IPS-18a (cell line): ENCODE measurements at regions not wholly inside any gene's neighbourhood (a gene's known extent, or its start where the extent isn't known, plus 50 kb on each side); places are given as distances from the start of the nearest gene placed in this dataset.

Experiments used
- H3K27ac ChIP-seq: one replicate; pipeline ENCODE4 v1.5.1; 2013; ENCODE audit warnings: low read length
- H3K27me3 ChIP-seq: one replicate; pipeline ENCODE4 v1.6.1; 2013; ENCODE audit warnings: mild to moderate bottlenecking, low read length; ENCODE audit not compliant: control insufficient read depth, insufficient read depth
- H3K36me3 ChIP-seq: one replicate; pipeline ENCODE4 v1.6.1; 2013; ENCODE audit warnings: low read depth, low read length; ENCODE audit not compliant: control insufficient read depth
- H3K4me1 ChIP-seq: one replicate; pipeline ENCODE4 v1.6.1; 2013; ENCODE audit warnings: low read depth, low read length; ENCODE audit not compliant: control insufficient read depth
- H3K4me3 ChIP-seq: one replicate; pipeline ENCODE4 v1.5.1; 2013; ENCODE audit warnings: low read length
- H3K9ac ChIP-seq: one replicate; pipeline ENCODE4 v1.6.1; 2013; ENCODE audit warnings: mild to moderate bottlenecking, low read length, moderate library complexity
- H3K9me3 ChIP-seq: one replicate; pipeline ENCODE4 v1.6.1; 2013; ENCODE audit warnings: low read depth, low read length; ENCODE audit not compliant: control insufficient read depth

DNA sequence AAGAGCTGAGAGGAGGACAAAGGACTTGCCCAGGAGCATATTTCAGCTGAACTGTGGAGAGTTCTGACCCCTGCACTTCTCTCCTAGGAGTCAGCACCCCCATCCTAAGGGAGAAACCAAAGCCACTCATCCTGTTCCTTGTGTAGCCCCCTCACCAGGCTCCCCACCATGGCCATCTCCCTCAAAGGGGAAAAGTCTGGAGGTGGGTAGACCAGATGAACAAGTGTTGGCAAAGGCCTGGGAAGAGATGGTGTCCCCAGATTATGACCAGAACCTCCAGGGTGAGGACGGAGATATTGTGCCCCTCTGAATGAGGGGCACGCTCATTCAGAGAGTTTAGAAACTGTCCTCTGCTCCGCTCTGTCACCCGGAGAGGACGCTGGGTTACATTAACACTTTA is 880.0 kb downstream of the BRD1 start:
- H3K9me3 ChIP-seq, result no peaks in the 10 kb centered on the region
- no peak overlapping the region for H3K4me3 ChIP-seq
- H3K36me3 ChIP-seq, result no peaks in the 10 kb centered on the region
- no peak overlapping the region for H3K27ac ChIP-seq
- H3K27me3 ChIP-seq, result no peaks in the 10 kb centered on the region
- H3K4me1 ChIP-seq, result no peaks in the 10 kb centered on the region
- no peak overlapping the region for H3K9ac ChIP-seq

GRCh38 chr22:48945621-48946458 is 881.8 kb downstream of the BRD1 start:
- Histone ChIP-seq H3K4me3 (no peak overlapping the region), H3K9me3 (no peaks in the 10 kb centered on the region), H3K27me3 (no peaks in the 10 kb centered on the region), H3K9ac (no peak overlapping the region), H3K4me1 (no peaks in the 10 kb centered on the region), H3K27ac (no peak overlapping the region), H3K36me3 (no peaks in the 10 kb centered on the region)

DNA sequence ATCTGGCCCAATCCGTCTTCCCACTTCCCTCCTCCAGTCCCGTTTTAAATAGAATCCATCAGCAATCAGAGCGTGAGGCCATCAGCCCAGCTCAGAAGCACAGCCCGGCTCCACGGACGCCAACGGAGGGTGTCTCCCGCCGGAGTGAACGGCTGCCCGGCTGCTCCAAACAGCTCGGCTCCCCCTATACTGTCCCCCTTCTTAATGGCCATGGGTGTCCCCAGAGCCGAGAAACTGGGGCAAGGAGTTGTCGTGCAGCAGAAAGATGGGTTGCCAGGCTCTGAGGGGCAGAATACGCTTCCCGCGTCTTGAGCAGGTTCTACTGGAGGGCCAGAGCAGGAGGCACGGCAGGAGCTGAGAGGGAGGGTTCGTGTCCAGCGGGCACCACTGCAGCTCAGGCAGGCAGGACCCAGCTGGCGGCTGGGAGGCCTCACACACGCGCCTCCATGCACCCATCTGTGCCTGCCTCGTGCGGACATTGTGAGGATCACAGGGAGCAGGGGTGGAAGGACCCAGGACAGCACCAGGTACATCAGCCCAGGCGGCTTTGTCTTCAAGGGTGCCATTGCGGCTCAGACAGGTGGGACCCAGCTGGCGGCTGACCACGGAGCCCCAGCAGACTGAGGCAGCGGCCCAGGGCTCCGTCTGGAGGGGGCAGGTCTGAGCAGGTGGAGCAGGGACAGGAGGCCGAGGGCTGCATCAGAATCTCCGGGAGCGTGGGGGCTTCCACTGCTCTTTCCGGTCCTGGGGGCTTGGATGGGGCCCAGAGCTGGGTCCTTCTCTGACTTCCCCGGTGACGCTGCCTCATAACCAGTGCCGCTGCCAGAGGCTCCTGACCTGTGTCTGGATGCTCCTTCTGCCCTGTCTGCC is 882.7 kb downstream of the BRD1 start:
- Histone ChIP-seq H3K4me1 (no peaks in the 10 kb centered on the region), H3K9ac (no peak overlapping the region), H3K4me3 (no peak overlapping the region), H3K9me3 (no peaks in the 10 kb centered on the region), H3K27me3 (no peaks in the 10 kb centered on the region), H3K36me3 (no peaks in the 10 kb centered on the region), H3K27ac (no peak overlapping the region)

DNA sequence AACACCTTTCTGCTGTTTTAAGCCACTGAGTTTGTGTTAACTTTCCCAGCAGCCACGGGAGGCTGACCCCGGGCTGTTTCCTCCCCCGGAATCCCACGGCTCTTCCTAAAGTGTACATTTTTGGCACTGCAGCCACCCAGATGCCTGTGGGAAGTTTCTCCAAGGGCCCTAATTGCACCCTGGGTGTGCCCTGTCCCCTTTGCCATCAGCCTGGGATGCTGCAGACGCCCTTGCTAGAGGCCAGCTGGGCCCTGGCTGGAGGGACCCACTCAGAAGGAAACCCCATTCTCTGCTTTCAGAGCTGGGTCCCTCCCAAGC is 883.3 kb downstream of the BRD1 start:
- no peak overlapping the region for H3K27ac ChIP-seq
- H3K4me3 ChIP-seq, result no peak overlapping the region
- H3K27me3 ChIP-seq, result no peaks in the 10 kb centered on the region
- H3K9ac ChIP-seq, result no peak overlapping the region
- no peaks in the 10 kb centered on the region for H3K36me3 ChIP-seq
- H3K9me3 ChIP-seq, result no peaks in the 10 kb centered on the region
- H3K4me1 ChIP-seq, result no peaks in the 10 kb centered on the region

GRCh38 chr22:48943567-48944432 is 883.9 kb downstream of the BRD1 start:
- Histone ChIP-seq H3K27ac (no peak overlapping the region), H3K4me1 (no peaks in the 10 kb centered on the region), H3K36me3 (no peaks in the 10 kb centered on the region), H3K9ac (no peak overlapping the region), H3K27me3 (no peaks in the 10 kb centered on the region), H3K4me3 (no peak overlapping the region), H3K9me3 (no peaks in the 10 kb centered on the region)

- H3K9ac ChIP-seq, result no peak overlapping the region
- H3K4me1 ChIP-seq, result no peaks in the 10 kb centered on the region
- no peak overlapping the region for H3K27ac ChIP-seq
- no peak overlapping the region for H3K4me3 ChIP-seq
- H3K36me3 ChIP-seq, result no peaks in the 10 kb centered on the region
- H3K27me3 ChIP-seq, result no peaks in the 10 kb centered on the region
- no peaks in the 10 kb centered on the region for H3K9me3 ChIP-seq
Measured at GRCh38 chr22:48942698-48943566, 884.7 kb downstream of the BRD1 start.

GRCh38 chr22:48941903-48942575 is 885.6 kb downstream of the BRD1 start:
- H3K27me3 ChIP-seq, result no peaks in the 10 kb centered on the region
- no peak overlapping the region for H3K27ac ChIP-seq
- no peak overlapping the region for H3K9ac ChIP-seq
- no peak overlapping the region for H3K4me3 ChIP-seq
- H3K9me3 ChIP-seq, result no peaks in the 10 kb centered on the region
- no peaks in the 10 kb centered on the region for H3K4me1 ChIP-seq
- no peaks in the 10 kb centered on the region for H3K36me3 ChIP-seq

- Histone ChIP-seq H3K36me3 (no peaks in the 10 kb centered on the region), H3K27ac (no peak overlapping the region), H3K4me3 (no peak overlapping the region), H3K9ac (no peak overlapping the region), H3K9me3 (peaks cover 2% of the 10 kb centered on the region), H3K4me1 (no peaks in the 10 kb centered on the region), H3K27me3 (no peaks in the 10 kb centered on the region)
Measured at GRCh38 chr22:48941033-48941902, 886.4 kb downstream of the BRD1 start.

GRCh38 chr22:48940266-48941032 is 887.2 kb downstream of the BRD1 start:
- peaks cover 2% of the 10 kb centered on the region for H3K9me3 ChIP-seq

More at GRCh38 chr22:48940266-48941032, 887.2 kb downstream of the BRD1 start:
- no peak overlapping the region for H3K4me3 ChIP-seq
- no peaks in the 10 kb centered on the region for H3K27me3 ChIP-seq
- no peak overlapping the region for H3K9ac ChIP-seq
- H3K36me3 ChIP-seq, result no peaks in the 10 kb centered on the region
- H3K27ac ChIP-seq, result no peak overlapping the region
- H3K4me1 ChIP-seq, result no peaks in the 10 kb centered on the region
